GM12872 (cell line): ENCODE measurements at regions not wholly inside any gene's neighbourhood (a gene's known extent, or its start where the extent isn't known, plus 50 kb on each side); places are given as distances from the start of the nearest gene placed in this dataset.

ENCODE experiments used
- TF ChIP-seq, protein P1 (sequence below): IDR thresholded peaks from 3 replicates; pipeline ENCODE4 v1.5.1; 2011; ENCODE audit warnings: low read depth, mild to moderate bottlenecking, low read length, moderate library complexity; ENCODE audit not compliant: insufficient read depth

DNA sequence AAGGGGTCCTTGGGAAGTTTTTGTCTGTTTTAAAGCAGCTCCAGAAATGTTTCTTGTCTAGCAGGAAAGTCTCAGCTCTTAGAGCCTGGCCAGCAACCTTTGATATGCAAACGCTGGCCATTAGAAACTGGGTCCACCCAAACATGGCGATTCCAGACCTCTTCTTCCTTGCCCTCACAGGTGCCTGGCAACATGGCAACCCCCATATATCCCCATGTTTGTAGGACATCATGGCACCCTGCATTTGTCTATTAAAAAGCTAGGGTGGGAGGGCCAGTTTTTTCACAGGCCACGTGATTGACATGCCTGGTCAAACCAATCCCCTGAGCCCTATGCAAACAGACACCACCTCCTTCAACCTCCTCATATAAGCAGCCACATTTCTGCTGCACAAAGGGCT lies 848.7 kb upstream of the FOXG1 start:
- TF ChIP-seq, protein P1, sequence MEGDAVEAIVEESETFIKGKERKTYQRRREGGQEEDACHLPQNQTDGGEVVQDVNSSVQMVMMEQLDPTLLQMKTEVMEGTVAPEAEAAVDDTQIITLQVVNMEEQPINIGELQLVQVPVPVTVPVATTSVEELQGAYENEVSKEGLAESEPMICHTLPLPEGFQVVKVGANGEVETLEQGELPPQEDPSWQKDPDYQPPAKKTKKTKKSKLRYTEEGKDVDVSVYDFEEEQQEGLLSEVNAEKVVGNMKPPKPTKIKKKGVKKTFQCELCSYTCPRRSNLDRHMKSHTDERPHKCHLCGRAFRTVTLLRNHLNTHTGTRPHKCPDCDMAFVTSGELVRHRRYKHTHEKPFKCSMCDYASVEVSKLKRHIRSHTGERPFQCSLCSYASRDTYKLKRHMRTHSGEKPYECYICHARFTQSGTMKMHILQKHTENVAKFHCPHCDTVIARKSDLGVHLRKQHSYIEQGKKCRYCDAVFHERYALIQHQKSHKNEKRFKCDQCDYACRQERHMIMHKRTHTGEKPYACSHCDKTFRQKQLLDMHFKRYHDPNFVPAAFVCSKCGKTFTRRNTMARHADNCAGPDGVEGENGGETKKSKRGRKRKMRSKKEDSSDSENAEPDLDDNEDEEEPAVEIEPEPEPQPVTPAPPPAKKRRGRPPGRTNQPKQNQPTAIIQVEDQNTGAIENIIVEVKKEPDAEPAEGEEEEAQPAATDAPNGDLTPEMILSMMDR: no peak

DNA sequence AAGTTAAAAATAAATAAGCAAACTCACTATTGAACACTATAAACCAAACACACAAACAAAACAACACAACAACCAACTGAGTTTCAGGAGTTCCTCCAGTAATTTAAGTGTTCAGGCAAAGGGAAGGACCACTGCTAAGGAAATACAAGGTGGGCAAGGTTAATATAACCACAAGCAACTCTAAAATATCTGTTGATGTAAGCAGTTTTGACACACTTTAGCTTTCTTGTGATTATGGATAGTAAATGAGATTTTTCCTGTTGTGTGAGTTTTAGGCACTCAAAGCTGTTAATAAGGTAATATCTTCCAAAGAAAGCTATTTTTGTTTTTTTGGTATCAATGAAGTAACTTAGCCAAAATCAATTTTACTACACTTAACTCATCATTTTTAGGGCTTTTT lies 839.1 kb upstream of the FOXG1 start:
- TF ChIP-seq, protein P1: no peak

GRCh38 chr14:27929797-27930347 lies 836.7 kb upstream of the FOXG1 start:
- TF ChIP-seq, protein P1: no peak

GRCh38 chr14:27938392-27938791 lies 828.2 kb upstream of the FOXG1 start:
- TF ChIP-seq, protein P1: no peak

GRCh38 chr14:27945512-27945911 lies 821.1 kb upstream of the FOXG1 start:
- TF ChIP-seq, protein P1: no peak

- TF ChIP-seq, protein P1: no peak
These were observed 807.8 kb upstream of the FOXG1 start for GRCh38 chr14:27958757-27959156.

- TF ChIP-seq, protein P1: no peak
These were observed 770.9 kb upstream of the FOXG1 start for GRCh38 chr14:27995691-27996090.
